GM12874 (cell line): ENCODE measurements at regions not wholly inside any gene's neighbourhood (a gene's known extent, or its start where the extent isn't known, plus 50 kb on each side); places are given as distances from the start of the nearest gene placed in this dataset.

Experiments used
- TF ChIP-seq, protein P1 (sequence below): IDR thresholded peaks from 2 replicates; pipeline ENCODE4 v1.5.1; 2011; ENCODE audit warnings: low read depth, mild to moderate bottlenecking, control low read depth, low read length, moderate library complexity; ENCODE audit not compliant: insufficient read depth

DNA sequence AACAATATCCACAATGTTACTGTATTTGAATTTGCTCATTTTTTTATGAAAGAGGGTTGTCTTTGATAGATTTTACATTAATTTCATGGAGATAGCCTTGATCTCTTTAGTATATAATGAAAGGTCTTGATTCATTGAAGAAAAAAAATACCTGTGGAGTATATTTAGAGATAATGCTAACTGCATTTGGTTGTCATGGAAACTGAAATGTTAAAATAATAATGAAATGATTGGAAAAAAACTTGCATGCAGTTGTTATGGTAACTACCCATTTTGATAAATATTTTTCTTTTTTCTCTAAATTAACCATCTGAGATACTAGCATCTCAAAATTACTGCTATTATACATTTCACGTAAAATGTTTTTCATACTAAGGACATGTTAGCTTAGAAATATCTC lies 712.7 kb upstream of the FAM98A start:
- TF ChIP-seq, protein P1, sequence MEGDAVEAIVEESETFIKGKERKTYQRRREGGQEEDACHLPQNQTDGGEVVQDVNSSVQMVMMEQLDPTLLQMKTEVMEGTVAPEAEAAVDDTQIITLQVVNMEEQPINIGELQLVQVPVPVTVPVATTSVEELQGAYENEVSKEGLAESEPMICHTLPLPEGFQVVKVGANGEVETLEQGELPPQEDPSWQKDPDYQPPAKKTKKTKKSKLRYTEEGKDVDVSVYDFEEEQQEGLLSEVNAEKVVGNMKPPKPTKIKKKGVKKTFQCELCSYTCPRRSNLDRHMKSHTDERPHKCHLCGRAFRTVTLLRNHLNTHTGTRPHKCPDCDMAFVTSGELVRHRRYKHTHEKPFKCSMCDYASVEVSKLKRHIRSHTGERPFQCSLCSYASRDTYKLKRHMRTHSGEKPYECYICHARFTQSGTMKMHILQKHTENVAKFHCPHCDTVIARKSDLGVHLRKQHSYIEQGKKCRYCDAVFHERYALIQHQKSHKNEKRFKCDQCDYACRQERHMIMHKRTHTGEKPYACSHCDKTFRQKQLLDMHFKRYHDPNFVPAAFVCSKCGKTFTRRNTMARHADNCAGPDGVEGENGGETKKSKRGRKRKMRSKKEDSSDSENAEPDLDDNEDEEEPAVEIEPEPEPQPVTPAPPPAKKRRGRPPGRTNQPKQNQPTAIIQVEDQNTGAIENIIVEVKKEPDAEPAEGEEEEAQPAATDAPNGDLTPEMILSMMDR = no peak

DNA sequence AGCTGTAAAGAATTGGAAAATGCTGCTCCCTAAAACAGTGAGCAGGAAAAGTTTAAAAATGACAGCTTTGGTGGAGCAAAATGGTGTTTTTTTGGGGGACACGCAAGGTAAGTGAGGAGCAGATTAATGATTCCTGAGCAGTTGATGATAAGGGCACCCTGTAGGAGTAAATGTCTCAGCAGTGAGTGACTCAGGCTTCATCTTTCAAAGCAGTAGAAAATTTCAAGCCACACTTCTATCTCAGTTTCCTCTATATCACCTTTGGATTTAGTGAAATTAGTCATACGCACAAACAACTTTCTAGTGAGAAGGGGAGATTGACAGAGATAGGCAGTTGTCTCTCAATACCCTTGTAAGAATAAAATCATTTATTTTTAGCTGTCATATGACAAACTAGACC lies 709.0 kb upstream of the FAM98A start:
- TF ChIP-seq, protein P1 = no peak

DNA sequence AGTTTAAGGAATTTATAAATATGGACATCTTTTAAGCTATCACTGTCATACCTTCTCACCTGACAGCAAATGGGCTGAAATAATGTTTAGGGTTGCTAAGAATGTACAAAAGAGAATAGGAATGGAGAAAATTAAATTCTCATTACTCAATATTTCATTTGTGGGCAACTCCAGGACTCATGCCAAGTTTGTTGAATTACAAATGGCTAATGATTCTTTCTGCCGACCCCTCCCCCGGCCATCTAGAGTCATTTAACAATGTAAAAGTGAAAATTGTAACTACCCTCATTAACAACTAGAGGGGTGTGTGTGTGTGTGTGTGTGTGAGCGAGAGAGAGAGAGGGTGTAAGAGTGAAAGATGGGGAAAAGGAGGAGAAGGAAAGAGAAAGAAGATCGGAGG lies 708.5 kb upstream of the FAM98A start:
- TF ChIP-seq, protein P1 = no peak

DNA sequence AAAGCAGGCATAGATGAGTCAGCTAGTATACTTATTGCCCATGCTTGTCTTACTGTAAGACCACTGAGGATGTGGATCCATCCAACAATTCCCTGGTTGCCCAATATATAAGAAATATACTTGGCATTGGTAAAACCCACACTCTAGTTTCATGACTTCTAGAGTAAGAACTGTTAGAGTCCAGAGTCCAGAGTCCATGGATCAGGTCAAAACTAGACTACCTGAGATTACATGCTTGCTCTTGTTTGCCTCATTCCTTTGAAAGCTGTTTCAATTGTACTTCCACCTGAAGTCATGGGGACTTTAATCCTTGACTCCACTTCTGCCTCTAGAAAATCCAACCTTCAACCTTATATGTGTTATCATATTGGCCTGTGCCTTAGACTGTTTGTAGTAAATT lies 707.6 kb upstream of the FAM98A start:
- TF ChIP-seq, protein P1 = no peak

DNA sequence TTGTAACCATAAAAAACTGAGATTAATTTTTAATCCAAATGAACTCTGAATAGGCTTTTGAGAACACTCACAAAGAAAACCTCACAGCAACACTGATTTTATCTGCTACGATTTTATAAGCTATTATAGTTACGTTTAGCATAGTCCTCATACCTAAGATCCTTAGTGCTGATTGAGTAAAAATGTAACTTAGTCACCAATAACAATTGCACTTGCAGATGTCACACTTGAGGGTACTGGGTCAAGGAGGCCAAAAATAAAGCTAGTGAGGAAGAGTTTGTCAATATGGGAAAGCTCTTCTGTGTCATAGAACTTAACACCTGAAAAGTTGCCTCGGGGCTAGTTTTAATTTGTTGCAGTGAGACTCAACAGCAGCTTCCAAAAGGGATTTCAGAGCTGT lies 706.5 kb upstream of the FAM98A start:
- TF ChIP-seq, protein P1 = no peak

DNA sequence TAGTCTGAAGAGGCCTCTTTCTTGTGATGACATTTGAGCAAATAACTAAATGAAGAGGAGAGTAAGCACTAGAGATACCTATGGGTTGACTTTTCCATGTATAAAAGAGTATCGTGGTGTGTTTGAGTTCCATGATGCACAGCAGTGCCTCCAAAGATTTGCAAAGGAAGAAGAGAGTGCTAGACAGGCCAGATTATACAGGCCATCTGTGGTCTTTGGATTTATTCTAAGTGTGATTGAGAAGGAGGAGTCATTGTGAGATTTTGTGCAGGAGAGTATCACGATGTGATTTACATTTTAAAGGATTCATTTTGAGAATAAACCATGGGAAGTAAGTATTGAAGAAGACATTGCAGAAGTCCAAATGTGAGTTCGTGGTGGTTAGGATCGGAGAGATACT lies 695.9 kb upstream of the FAM98A start:
- TF ChIP-seq, protein P1 = no peak

DNA sequence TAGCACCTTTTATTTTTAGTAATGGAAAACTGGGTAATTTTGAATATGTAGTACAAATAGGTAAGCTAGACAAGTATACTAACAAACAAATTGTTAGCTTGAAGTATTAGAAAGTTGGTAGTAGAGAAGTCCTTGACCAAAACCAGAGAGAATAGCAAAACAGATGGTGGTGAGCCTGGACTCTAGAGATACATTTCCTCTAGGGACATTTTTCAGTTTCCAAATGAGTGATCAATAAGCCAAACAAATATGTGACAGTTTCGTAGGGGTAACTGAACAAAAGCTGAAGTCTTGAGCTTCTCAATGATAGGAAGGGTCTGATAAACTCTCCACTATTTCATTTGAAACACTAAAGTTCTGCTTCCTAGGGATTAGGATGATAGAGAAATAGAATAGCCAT lies 692.0 kb upstream of the FAM98A start:
- TF ChIP-seq, protein P1 = no peak

DNA sequence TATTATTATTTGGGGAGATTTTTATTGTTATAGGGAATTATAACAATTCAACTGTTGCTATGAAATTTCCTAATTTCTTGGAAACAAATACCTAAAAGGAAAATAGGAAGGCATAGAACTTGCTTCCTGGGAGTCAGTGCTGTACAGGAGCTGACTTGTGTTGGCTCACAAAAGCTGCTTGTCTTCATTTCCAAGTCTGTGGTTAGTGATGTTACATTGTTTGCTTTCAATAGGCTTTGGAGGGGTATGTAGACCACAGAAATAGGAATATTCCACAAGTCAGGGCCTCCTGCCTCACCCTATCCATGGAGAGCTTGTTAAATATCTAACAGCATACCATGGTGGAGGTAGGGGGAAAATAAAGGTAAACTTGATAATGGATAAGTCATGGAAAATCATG lies 688.9 kb upstream of the FAM98A start:
- TF ChIP-seq, protein P1 = no peak
